ENCODE measurements at regions not wholly inside any gene's neighbourhood (a gene's known extent, or its start where the extent isn't known, plus 50 kb on each side); places are given as distances from the start of the nearest gene placed in this dataset.
"Not testable (repeated sequence)": the region's sequence is repeated elsewhere in the genome, so short reads cannot be mapped to it uniquely, and the experiment has no call there.

- no peak overlapping the region for H3K4me2 ChIP-seq (ENCODE audit: low read length)
- no peaks in the 10 kb centered on the region for H3F3A ChIP-seq (ENCODE audit: control insufficient read depth, insufficient read depth)
- TF ChIP-seq CTCF (IDR thresholded peaks at IDR 0.05; ENCODE audit: low read depth, low read length, poor library complexity, severe bottlenecking) (no peak), EZH2phosphoT487 (IDR thresholded peaks at IDR 0.05; ENCODE audit: borderline replicate concordance, low read length) (no peak)
- H3K4me3 ChIP-seq (ENCODE audit: low read length), result no peak overlapping the region
- H3K4me1 ChIP-seq (ENCODE audit: control insufficient read depth, low read length), result no peaks in the 10 kb centered on the region
- no peaks in the 10 kb centered on the region for H3K9me3 ChIP-seq (ENCODE audit: control insufficient read depth, insufficient read depth, low read length)
- H3K36me3 ChIP-seq (ENCODE audit: control insufficient read depth, low read length), result no peaks in the 10 kb centered on the region
- no peaks in the 10 kb centered on the region for H3K9me2 ChIP-seq (replicated peaks; ENCODE audit: control insufficient read depth, low read length)
- no peak overlapping the region for H3K27ac ChIP-seq (ENCODE audit: low read depth, low read length)
- H4K20me1 ChIP-seq (ENCODE audit: control insufficient read depth, insufficient read depth, low read depth, low read length), result no peaks in the 10 kb centered on the region
- H3K27me3 ChIP-seq (ENCODE audit: control insufficient read depth, low read length), result no peaks in the 10 kb centered on the region
- no peaks in the 10 kb centered on the region for H3K79me2 ChIP-seq (ENCODE audit: control insufficient read depth, low read length)
These were observed 157.2 kb upstream of the MYRIP start for GRCh38 chr3:39651993-39652739.

- H3K36me3 ChIP-seq (ENCODE audit: control insufficient read depth, low read length), result not testable (repeated sequence)
These were observed 153.7 kb upstream of the MYRIP start for GRCh38 chr3:39655718-39656117.

GRCh38 chr3:39657075-39657474, 152.3 kb upstream of the MYRIP start:
- H3K9me3 ChIP-seq (ENCODE audit: control insufficient read depth, insufficient read depth, low read length), result no peaks in the 10 kb centered on the region
- H3K4me2 ChIP-seq (ENCODE audit: low read length), result no peak overlapping the region
- H3K9me2 ChIP-seq (replicated peaks; ENCODE audit: control insufficient read depth, low read length), result no peaks in the 10 kb centered on the region
- H3K36me3 ChIP-seq (ENCODE audit: control insufficient read depth, low read length), result no peaks in the 10 kb centered on the region
- no peaks in the 10 kb centered on the region for H4K20me1 ChIP-seq (ENCODE audit: control insufficient read depth, insufficient read depth, low read depth, low read length)
- no peak for TF ChIP-seq CTCF (IDR thresholded peaks at IDR 0.05; ENCODE audit: low read depth, low read length, poor library complexity, severe bottlenecking)
- no peak for TF ChIP-seq EZH2phosphoT487 (IDR thresholded peaks at IDR 0.05; ENCODE audit: borderline replicate concordance, low read length)
- H3K79me2 ChIP-seq (ENCODE audit: control insufficient read depth, low read length), result no peaks in the 10 kb centered on the region
- H3K27ac ChIP-seq (ENCODE audit: low read depth, low read length), result no peak overlapping the region
- no peaks in the 10 kb centered on the region for H3K4me1 ChIP-seq (ENCODE audit: control insufficient read depth, low read length)
- no peaks in the 10 kb centered on the region for H3K27me3 ChIP-seq (ENCODE audit: control insufficient read depth, low read length)
- no peak overlapping the region for H3K4me3 ChIP-seq (ENCODE audit: low read length)
- H3F3A ChIP-seq (ENCODE audit: control insufficient read depth, insufficient read depth), result no peaks in the 10 kb centered on the region

More at GRCh38 chr3:39655718-39656117, 153.7 kb upstream of the MYRIP start:
- H3K9me3 ChIP-seq (ENCODE audit: control insufficient read depth, insufficient read depth, low read length); H3K4me1 ChIP-seq (ENCODE audit: control insufficient read depth, low read length); H3K27ac ChIP-seq (ENCODE audit: low read depth, low read length); H4K20me1 ChIP-seq (ENCODE audit: control insufficient read depth, insufficient read depth, low read depth, low read length); H3K4me2 ChIP-seq (ENCODE audit: low read length); H3K79me2 ChIP-seq (ENCODE audit: control insufficient read depth, low read length); H3F3A ChIP-seq (ENCODE audit: control insufficient read depth, insufficient read depth); H3K9me2 ChIP-seq (replicated peaks; ENCODE audit: control insufficient read depth, low read length); H3K27me3 ChIP-seq (ENCODE audit: control insufficient read depth, low read length); H3K4me3 ChIP-seq (ENCODE audit: low read length): not testable (repeated sequence)

- no peaks in the 10 kb centered on the region for H3K27me3 ChIP-seq (ENCODE audit: control insufficient read depth, low read length)
- H3K9me3 ChIP-seq (ENCODE audit: control insufficient read depth, insufficient read depth, low read length), result no peaks in the 10 kb centered on the region
- H3K4me3 ChIP-seq (ENCODE audit: low read length), result no peak overlapping the region
- no peak for TF ChIP-seq EZH2phosphoT487 (IDR thresholded peaks at IDR 0.05; ENCODE audit: borderline replicate concordance, low read length)
- TF ChIP-seq CTCF (IDR thresholded peaks at IDR 0.05; ENCODE audit: low read depth, low read length, poor library complexity, severe bottlenecking), result no peak
- no peaks in the 10 kb centered on the region for H3K9me2 ChIP-seq (replicated peaks; ENCODE audit: control insufficient read depth, low read length)
- no peaks in the 10 kb centered on the region for H3K79me2 ChIP-seq (ENCODE audit: control insufficient read depth, low read length)
- no peak overlapping the region for H3K4me2 ChIP-seq (ENCODE audit: low read length)
- H4K20me1 ChIP-seq (ENCODE audit: control insufficient read depth, insufficient read depth, low read depth, low read length), result no peaks in the 10 kb centered on the region
- no peaks in the 10 kb centered on the region for H3K4me1 ChIP-seq (ENCODE audit: control insufficient read depth, low read length)
- H3K27ac ChIP-seq (ENCODE audit: low read depth, low read length), result no peak overlapping the region
- no peaks in the 10 kb centered on the region for H3F3A ChIP-seq (ENCODE audit: control insufficient read depth, insufficient read depth)
- H3K36me3 ChIP-seq (ENCODE audit: control insufficient read depth, low read length), result no peaks in the 10 kb centered on the region
These were observed 151.6 kb upstream of the MYRIP start for GRCh38 chr3:39657775-39658174.

All from DOHH2 (cell line).